HepG2 (cell line): ENCODE measurements at regions not wholly inside any gene's neighbourhood (a gene's known extent, or its start where the extent isn't known, plus 50 kb on each side); places are given as distances from the start of the nearest gene placed in this dataset.

ENCODE experiments used
- ATAC-seq: fragments of 200-7000 bp; cut with Tn5 transposase; 3 replicates; pipeline ENCODE4 v1.9.1; 2020; ENCODE audit warnings: mild to moderate bottlenecking, moderate library complexity
- BruUV-seq: library from RNA; stranded (reverse); fragments of 400-500 nt; replicated peaks from 2 replicates; lab custom pipeline; 2021; lab: Mats Ljungman, UMichigan
- CTCF ChIA-PET: fragments of 300-600 bp; formaldehyde crosslinking; extraction: SDS; loops from one replicate; lab custom pipeline; 2021; ENCODE audit warnings: low total read pairs, inconsistent platforms, low intra/inter-chr PET ratio; lab: Yijun Ruan, JAX
- POLR2A ChIA-PET: fragments of 350-600 bp; sonication (Branson Sonifier 250); formaldehyde crosslinking; loops from one replicate; lab custom pipeline; 2020; ENCODE audit warnings: antibody characterized with exemption, inconsistent platforms; lab: Yijun Ruan, JAX
- DNase-seq: peaks from one replicate; pipeline ENCODE4 v3.0.0-alpha.2; 2015; ENCODE audit warnings: low spot score
- FAIRE-seq: peaks from 3 replicates; lab custom pipeline; 2011; peaks lifted over from hg19 to GRCh38; lab: Jason Lieb, UNC
- H2AFZ ChIP-seq: one replicate; pipeline ENCODE4 v1.6.1; 2011; ENCODE audit warnings: low read length, inconsistent platforms
- H3K27ac ChIP-seq: fragments of 300-600 bp; 3 replicates; pipeline ENCODE4 v1.8.0; 2011; ENCODE audit warnings: mixed run types, mild to moderate bottlenecking, mixed read lengths, low read length, inconsistent platforms; ENCODE audit not compliant: insufficient read depth; ENCODE audit errors: extremely low read length
- H3K27me3 ChIP-seq, 2 experiments: fragments of 200-600 bp in 1 of 2; 2 replicates in 1 of 2; 3 replicates in 1 of 2; pipeline versions ENCODE4 v1.6.0 to v1.8.0; 2011; ENCODE audit warnings: low read length in 2 of 2, mild to moderate bottlenecking in 2 of 2, moderate library complexity in 2 of 2, inconsistent platforms in 1 of 2; ENCODE audit not compliant: insufficient read depth in 2 of 2, control insufficient read depth in 1 of 2
- H3K36me3 ChIP-seq, 2 experiments: fragments of 200-600 bp in 1 of 2; replicated peaks in 1 of 2; 2 replicates in 1 of 2; 3 replicates in 1 of 2; pipeline versions ENCODE4 v1.5.1 to v1.8.0; 2011; ENCODE audit warnings: low read length in 2 of 2, inconsistent platforms in 1 of 2; ENCODE audit not compliant: insufficient read depth in 2 of 2, control insufficient read depth in 1 of 2
- H3K4me1 ChIP-seq: 2 replicates; pipeline ENCODE4 v1.5.1; 2012; ENCODE audit warnings: low read length, inconsistent platforms; ENCODE audit not compliant: insufficient read depth
- H3K4me2 ChIP-seq: 2 replicates; pipeline ENCODE4 v1.6.0; 2011; ENCODE audit warnings: low read depth, low read length, inconsistent platforms
- H3K4me3 ChIP-seq, 3 experiments: fragments of 200-600 bp in 1 of 3; sonication (generic), shearing (Covaris generic) in 1 of 3; replicated peaks in 1 of 3; 2 replicates each; pipeline ENCODE4 v1.5.1; 2011 to 2016; ENCODE audit warnings: low read length in 3 of 3, inconsistent platforms in 2 of 3, low read depth in 2 of 3, mild to moderate bottlenecking in 2 of 3, control low read depth in 1 of 3, mixed read lengths in 1 of 3; ENCODE audit not compliant: insufficient read depth in 1 of 3
- H3K79me2 ChIP-seq: one replicate; pipeline ENCODE4 v1.6.1; 2011; ENCODE audit warnings: low read length, inconsistent platforms; ENCODE audit not compliant: insufficient read depth
- H3K9ac ChIP-seq: 2 replicates; pipeline ENCODE4 v1.6.0; 2011; ENCODE audit warnings: mild to moderate bottlenecking, low read depth, low read length, inconsistent platforms; ENCODE audit not compliant: insufficient read depth
- H3K9me3 ChIP-seq: 2 replicates; pipeline ENCODE4 v1.5.1; 2012; ENCODE audit warnings: mild to moderate bottlenecking, low read length
- H4K20me1 ChIP-seq: 2 replicates; pipeline ENCODE4 v1.6.0; 2011; ENCODE audit warnings: inconsistent platforms, mild to moderate bottlenecking, low read length, moderate library complexity; ENCODE audit not compliant: insufficient read depth
- RFXAP ChIP-seq: sonication (generic); formaldehyde crosslinking; IDR thresholded peaks from 2 replicates; pipeline ENCODE4 v1.4.0; 2020; ENCODE audit warnings: missing genetic modification reagents, borderline replicate concordance
- SAP130 ChIP-seq: IDR thresholded peaks from 2 replicates; pipeline ENCODE4 v1.6.1; 2016; ENCODE audit warnings: low read depth
- SCMH1 ChIP-seq: sonication (generic); formaldehyde crosslinking; IDR thresholded peaks from 2 replicates; pipeline ENCODE4 v1.9.0; 2021; ENCODE audit warnings: missing genetic modification reagents, mild to moderate bottlenecking, borderline replicate concordance
- SMC3 ChIP-seq: IDR thresholded peaks from 2 replicates; pipeline ENCODE4 v1.6.1; 2011; ENCODE audit warnings: low read length, improper control_type of control experiment
- XRCC5 ChIP-seq: fragments of 200-400 bp; formaldehyde crosslinking; optimal IDR thresholded peaks from 2 replicates; pipeline ENCODE3; 2017; ENCODE audit warnings: mild to moderate bottlenecking, low read length
- ZBTB42 ChIP-seq: sonication (generic); formaldehyde crosslinking; IDR thresholded peaks from 2 replicates; pipeline ENCODE4 v1.5.0; 2020; ENCODE audit warnings: mild to moderate bottlenecking, missing genetic modification reagents
- ZNF431 ChIP-seq: sonication (generic); formaldehyde crosslinking; IDR thresholded peaks from 2 replicates; pipeline ENCODE4 v1.9.0; 2022; ENCODE audit warnings: missing genetic modification reagents, low read depth, mild to moderate bottlenecking, borderline replicate concordance
- ZNF512B ChIP-seq: sonication (generic); formaldehyde crosslinking; IDR thresholded peaks from 2 replicates; pipeline ENCODE4 v1.5.1; 2020; ENCODE audit warnings: missing genetic modification reagents, mild to moderate bottlenecking, borderline replicate concordance
- ZNF660 ChIP-seq: sonication (generic); formaldehyde crosslinking; IDR thresholded peaks from 2 replicates; pipeline ENCODE4 v1.5.1; 2020; ENCODE audit warnings: mild to moderate bottlenecking, low read depth, missing genetic modification reagents, borderline replicate concordance
- WGBS: methylation state at CpG from one replicate; pipeline ENCODE4 v1.1.6; 2017; ENCODE audit warnings: low lambda C conversion rate; 5-methylcytosine and 5-hydroxymethylcytosine counted together
- in situ Hi-C: cut with HindIII; loops from 2 replicates; pipeline ENCODE4 v1.10.0; 2017; ENCODE audit warnings: low pct_unique_long_range_greater_than_20kb; ENCODE audit not compliant: extremely low pct_ligation_motif_present
- intact Hi-C: fragments of 100-400 bp; cut with micrococcal nuclease; formaldehyde crosslinking; loops from one replicate; pipeline ENCODE4 v1.10.0; 2022; ENCODE audit not compliant: unreplicated experiment
- TF ChIP-seq, protein P1 (sequence below), 2 experiments: IDR thresholded peaks; 2 replicates each; pipeline ENCODE4 v1.6.1; 2011 to 2012; ENCODE audit warnings: low read length in 2 of 2, borderline replicate concordance in 1 of 2, low read depth in 1 of 2, mild to moderate bottlenecking in 1 of 2, moderate library complexity in 1 of 2

GRCh38 chr10:36007369-36007768, 365.3 kb upstream of the FZD8 start:
- 9% methylated on average over 4 of the region's 4 CpGs for WGBS
- FAIRE-seq = no peak
- H3K36me3 ChIP-seq = no peaks in the 10 kb centered on the region
- H3K79me2 ChIP-seq = no peaks in the 10 kb centered on the region
- no peaks in the 10 kb centered on the region for H3K4me1 ChIP-seq
- intact Hi-C loops = no loop called here
- H3K27ac ChIP-seq = no peak overlapping the region
- ATAC-seq = no peak
- BruUV-seq = no TSS peak
- in situ Hi-C loops = no loop called here
- ChIA-PET CTCF (no interaction called here), POLR2A (no interaction called here)
- no peak overlapping the region for H3K4me3 ChIP-seq
- H4K20me1 ChIP-seq = no peaks in the 10 kb centered on the region
- H3K9ac ChIP-seq = no peak overlapping the region
- H3K4me2 ChIP-seq = no peak overlapping the region
- no peaks in the 10 kb centered on the region for H3K27me3 ChIP-seq
- H3K9me3 ChIP-seq = no peaks in the 10 kb centered on the region
- no peak overlapping the region for H2AFZ ChIP-seq
- no peak for TF ChIP-seq XRCC5
- TF ChIP-seq SMC3 = no peak
- no peak for TF ChIP-seq SCMH1
- TF ChIP-seq RFXAP = no peak
- no peak for TF ChIP-seq ZNF431 (CRISPR knock-in tag)
- no peak for TF ChIP-seq SAP130 (CRISPR knock-in tag)
- TF ChIP-seq ZNF512B (CRISPR knock-in tag) = no peak
- TF ChIP-seq ZBTB42 (CRISPR knock-in tag) = no peak
- no peak for TF ChIP-seq ZNF660 (CRISPR knock-in tag)
- TF ChIP-seq, protein P1, sequence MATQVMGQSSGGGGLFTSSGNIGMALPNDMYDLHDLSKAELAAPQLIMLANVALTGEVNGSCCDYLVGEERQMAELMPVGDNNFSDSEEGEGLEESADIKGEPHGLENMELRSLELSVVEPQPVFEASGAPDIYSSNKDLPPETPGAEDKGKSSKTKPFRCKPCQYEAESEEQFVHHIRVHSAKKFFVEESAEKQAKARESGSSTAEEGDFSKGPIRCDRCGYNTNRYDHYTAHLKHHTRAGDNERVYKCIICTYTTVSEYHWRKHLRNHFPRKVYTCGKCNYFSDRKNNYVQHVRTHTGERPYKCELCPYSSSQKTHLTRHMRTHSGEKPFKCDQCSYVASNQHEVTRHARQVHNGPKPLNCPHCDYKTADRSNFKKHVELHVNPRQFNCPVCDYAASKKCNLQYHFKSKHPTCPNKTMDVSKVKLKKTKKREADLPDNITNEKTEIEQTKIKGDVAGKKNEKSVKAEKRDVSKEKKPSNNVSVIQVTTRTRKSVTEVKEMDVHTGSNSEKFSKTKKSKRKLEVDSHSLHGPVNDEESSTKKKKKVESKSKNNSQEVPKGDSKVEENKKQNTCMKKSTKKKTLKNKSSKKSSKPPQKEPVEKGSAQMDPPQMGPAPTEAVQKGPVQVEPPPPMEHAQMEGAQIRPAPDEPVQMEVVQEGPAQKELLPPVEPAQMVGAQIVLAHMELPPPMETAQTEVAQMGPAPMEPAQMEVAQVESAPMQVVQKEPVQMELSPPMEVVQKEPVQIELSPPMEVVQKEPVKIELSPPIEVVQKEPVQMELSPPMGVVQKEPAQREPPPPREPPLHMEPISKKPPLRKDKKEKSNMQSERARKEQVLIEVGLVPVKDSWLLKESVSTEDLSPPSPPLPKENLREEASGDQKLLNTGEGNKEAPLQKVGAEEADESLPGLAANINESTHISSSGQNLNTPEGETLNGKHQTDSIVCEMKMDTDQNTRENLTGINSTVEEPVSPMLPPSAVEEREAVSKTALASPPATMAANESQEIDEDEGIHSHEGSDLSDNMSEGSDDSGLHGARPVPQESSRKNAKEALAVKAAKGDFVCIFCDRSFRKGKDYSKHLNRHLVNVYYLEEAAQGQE (IDR thresholded peaks at IDR 0.05; ENCODE audit: borderline replicate concordance in 1 of 2, low read depth in 1 of 2, low read length in 2 of 2) = no peak
- TF ChIP-seq, all 625 proteins: peak for 0
- no peak for DNase-seq
